A549 (cell line): ENCODE measurements at regions not wholly inside any gene's neighbourhood (a gene's known extent, or its start where the extent isn't known, plus 50 kb on each side); places are given as distances from the start of the nearest gene placed in this dataset.

Experiments used
- BHLHE40 ChIP-seq: IDR thresholded peaks from 2 replicates; pipeline ENCODE4 v1.6.1; 2012; ENCODE audit warnings: low read depth, low read length, inconsistent platforms
- CTCF ChIP-seq: fragments of >200 bp; sonication (Bioruptor Twin); formaldehyde crosslinking; IDR thresholded peaks from 3 replicates; pipeline ENCODE4 v1.5.1; 2016
- REST ChIP-seq: fragments of 200-600 bp; sonication (generic); IDR thresholded peaks from 2 replicates; pipeline ENCODE4 v1.6.1; 2016; ENCODE audit warnings: antibody characterized with exemption, mild to moderate bottlenecking, moderate library complexity
- USF2 ChIP-seq: fragments of 450-650 bp; IDR thresholded peaks from 2 replicates; pipeline ENCODE4 v1.6.1; 2014; ENCODE audit warnings: antibody characterized with exemption

GRCh38 chr10:78313636-78314035 is 280.0 kb downstream of the RPS24 start:
- TF ChIP-seq BHLHE40 (no peak), CTCF (no peak), USF2 (no peak), REST (no peak)
